Stomach (tissue), 4 donors: ENCODE measurements at regions not wholly inside any gene's neighbourhood (a gene's known extent, or its start where the extent isn't known, plus 50 kb on each side); places are given as distances from the start of the nearest gene placed in this dataset.

Experiments used
- EP300 ChIP-seq: sonication (generic); formaldehyde crosslinking; IDR thresholded peaks from one replicate; pipeline ENCODE4 v1.6.1; 2017; ENCODE audit warnings: antibody characterized with exemption
- POLR2AphosphoS5 ChIP-seq, 3 donors: sonication (generic); formaldehyde crosslinking; IDR thresholded peaks; one replicate each; pipeline ENCODE4 v1.6.1; 2016; ENCODE audit warnings: antibody characterized with exemption in 3 of 3
- TF ChIP-seq, protein P1 (sequence below), 7 experiments: fragments of 450-650 bp in 4 of 7; fragments of 200-600 bp in 3 of 7; sonication (generic) in 3 of 7; IDR thresholded peaks; one replicate each; pipeline ENCODE4 v1.5.1; 2016 to 2019; ENCODE audit warnings: antibody characterized with exemption in 7 of 7, control low read depth in 2 of 7, mild to moderate bottlenecking in 1 of 7

GRCh38 chr4:126859872-126860271, 772.9 kb upstream of the INTU start:
- TF ChIP-seq, protein P1, sequence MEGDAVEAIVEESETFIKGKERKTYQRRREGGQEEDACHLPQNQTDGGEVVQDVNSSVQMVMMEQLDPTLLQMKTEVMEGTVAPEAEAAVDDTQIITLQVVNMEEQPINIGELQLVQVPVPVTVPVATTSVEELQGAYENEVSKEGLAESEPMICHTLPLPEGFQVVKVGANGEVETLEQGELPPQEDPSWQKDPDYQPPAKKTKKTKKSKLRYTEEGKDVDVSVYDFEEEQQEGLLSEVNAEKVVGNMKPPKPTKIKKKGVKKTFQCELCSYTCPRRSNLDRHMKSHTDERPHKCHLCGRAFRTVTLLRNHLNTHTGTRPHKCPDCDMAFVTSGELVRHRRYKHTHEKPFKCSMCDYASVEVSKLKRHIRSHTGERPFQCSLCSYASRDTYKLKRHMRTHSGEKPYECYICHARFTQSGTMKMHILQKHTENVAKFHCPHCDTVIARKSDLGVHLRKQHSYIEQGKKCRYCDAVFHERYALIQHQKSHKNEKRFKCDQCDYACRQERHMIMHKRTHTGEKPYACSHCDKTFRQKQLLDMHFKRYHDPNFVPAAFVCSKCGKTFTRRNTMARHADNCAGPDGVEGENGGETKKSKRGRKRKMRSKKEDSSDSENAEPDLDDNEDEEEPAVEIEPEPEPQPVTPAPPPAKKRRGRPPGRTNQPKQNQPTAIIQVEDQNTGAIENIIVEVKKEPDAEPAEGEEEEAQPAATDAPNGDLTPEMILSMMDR (IDR thresholded peaks at IDR 0.05) = no peak
- TF ChIP-seq POLR2AphosphoS5 (IDR thresholded peaks at IDR 0.05) (no peak), EP300 (no peak)
